ENCODE measurements at regions not wholly inside any gene's neighbourhood (a gene's known extent, or its start where the extent isn't known, plus 50 kb on each side); places are given as distances from the start of the nearest gene placed in this dataset.

DNA sequence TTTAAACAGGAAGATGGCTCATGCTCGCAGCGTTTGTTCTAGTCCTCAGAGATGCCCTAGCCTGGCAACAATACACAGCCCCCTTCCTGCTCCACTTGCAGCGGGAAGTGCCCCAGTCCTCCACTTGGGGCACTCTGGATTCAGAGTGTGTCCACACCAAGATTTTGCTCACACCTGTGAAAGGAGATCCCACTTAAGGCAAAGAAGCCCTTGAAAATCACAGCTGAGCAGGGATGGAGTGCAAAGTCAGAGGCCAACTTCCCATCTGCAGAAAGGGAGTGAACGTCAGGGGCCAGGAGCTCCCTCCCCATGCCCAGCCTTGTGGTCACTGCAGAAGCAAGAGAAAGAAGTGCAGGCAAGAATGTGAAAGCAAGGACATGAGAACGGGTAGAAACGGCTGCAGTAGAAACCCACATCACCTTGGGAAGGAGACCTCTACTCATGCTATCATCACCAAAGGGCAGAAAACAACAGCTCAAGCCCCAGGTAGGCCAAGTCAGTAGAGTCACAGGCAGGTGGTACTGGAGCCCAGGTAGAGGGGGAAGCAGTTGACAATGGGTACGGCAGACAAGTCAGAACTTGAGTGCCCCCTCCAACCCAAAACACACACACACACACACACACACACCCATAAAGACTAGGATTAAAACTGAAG is 157.4 kb downstream of the BUD13 start:
- TF ChIP-seq, protein P1, sequence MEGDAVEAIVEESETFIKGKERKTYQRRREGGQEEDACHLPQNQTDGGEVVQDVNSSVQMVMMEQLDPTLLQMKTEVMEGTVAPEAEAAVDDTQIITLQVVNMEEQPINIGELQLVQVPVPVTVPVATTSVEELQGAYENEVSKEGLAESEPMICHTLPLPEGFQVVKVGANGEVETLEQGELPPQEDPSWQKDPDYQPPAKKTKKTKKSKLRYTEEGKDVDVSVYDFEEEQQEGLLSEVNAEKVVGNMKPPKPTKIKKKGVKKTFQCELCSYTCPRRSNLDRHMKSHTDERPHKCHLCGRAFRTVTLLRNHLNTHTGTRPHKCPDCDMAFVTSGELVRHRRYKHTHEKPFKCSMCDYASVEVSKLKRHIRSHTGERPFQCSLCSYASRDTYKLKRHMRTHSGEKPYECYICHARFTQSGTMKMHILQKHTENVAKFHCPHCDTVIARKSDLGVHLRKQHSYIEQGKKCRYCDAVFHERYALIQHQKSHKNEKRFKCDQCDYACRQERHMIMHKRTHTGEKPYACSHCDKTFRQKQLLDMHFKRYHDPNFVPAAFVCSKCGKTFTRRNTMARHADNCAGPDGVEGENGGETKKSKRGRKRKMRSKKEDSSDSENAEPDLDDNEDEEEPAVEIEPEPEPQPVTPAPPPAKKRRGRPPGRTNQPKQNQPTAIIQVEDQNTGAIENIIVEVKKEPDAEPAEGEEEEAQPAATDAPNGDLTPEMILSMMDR (IDR thresholded peaks at IDR 0.05) = no peak
- ATAC-seq = no peak
- intact Hi-C loops (cut with DNase I) = no loop called here
- no peak overlapping the region for H3K27ac ChIP-seq
- DNase-seq = no peak
- 60 to 70% (median 65%) methylated on average over 7 of the region's 7 CpGs for WGBS, 3 donors
- no peak overlapping the region for H3K4me3 ChIP-seq
- H3K9me3 ChIP-seq = no peaks in the 10 kb centered on the region
- H3K36me3 ChIP-seq (ENCODE audit: insufficient read depth in 1 of 2, low read depth in 1 of 2) = no peaks in the 10 kb centered on the region
- peaks cover 0 to 12% (median 7%) of the 10 kb centered on the region in 3 donors for H3K27me3 ChIP-seq (ENCODE audit: insufficient read depth in 3 of 3, low read length in 2 of 3)
- no peaks in the 10 kb centered on the region for H3K4me1 ChIP-seq

DNA sequence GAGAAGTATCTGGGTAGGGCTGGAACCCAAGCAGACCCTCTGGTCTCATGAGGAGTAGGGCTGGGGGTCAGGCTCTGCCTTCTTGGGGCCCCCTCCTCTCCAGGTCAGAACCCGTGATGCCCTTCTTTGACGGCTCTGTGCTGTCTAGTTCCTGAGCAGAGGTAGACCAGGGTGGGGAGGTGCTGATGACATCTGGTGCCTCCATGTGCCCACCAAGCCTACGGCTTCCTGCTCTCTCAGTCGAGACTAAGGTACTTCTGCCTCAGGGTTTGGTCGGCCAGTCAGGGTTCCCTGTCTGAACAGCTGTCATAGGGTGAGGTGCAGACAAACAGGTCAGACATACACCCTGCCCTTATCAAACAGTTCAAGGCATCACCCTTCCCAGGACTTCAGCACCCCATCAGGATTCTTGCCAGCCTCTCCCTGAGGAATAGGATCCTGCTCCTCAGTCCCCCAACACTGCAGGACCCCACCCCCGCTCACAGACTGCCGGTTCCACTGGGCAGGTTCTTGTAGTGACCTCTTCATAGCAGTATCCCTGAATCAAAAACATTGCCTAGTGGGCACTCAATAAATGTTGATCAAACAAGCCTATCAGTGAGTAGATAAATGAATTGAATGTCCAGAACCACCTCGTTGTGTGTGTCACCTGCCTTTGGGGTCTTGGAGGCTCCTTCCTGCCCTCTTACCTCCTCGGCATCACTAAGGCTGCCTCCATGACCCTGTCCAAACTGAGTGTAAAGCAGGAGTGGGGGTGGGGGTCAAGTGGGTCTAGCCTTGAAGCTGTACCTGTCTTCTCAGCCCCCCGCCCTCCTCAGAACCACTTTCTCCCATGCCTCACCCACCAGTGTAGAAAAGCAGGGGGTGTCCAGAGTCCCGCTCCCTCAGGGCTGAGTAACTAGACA is 158.2 kb downstream of the BUD13 start:
- Histone ChIP-seq H3K36me3 (ENCODE audit: insufficient read depth in 1 of 2, low read depth in 1 of 2) (no peaks in the 10 kb centered on the region), H3K27me3 (ENCODE audit: insufficient read depth in 3 of 3, low read length in 2 of 3) (peaks cover 0 to 8% (median 7%) of the 10 kb centered on the region in 3 donors), H3K9me3 (no peaks in the 10 kb centered on the region), H3K27ac (no peak overlapping the region), H3K4me1 (no peaks in the 10 kb centered on the region), H3K4me3 (no peak overlapping the region)
- ATAC-seq (no peak), DNase-seq (no peak)
- intact Hi-C loops (cut with DNase I) = no loop called here
- TF ChIP-seq, protein P1 (IDR thresholded peaks at IDR 0.05) = no peak
- WGBS, 3 donors = 80 to 89% (median 82%) methylated on average over 11 of the region's 11 CpGs

DNA sequence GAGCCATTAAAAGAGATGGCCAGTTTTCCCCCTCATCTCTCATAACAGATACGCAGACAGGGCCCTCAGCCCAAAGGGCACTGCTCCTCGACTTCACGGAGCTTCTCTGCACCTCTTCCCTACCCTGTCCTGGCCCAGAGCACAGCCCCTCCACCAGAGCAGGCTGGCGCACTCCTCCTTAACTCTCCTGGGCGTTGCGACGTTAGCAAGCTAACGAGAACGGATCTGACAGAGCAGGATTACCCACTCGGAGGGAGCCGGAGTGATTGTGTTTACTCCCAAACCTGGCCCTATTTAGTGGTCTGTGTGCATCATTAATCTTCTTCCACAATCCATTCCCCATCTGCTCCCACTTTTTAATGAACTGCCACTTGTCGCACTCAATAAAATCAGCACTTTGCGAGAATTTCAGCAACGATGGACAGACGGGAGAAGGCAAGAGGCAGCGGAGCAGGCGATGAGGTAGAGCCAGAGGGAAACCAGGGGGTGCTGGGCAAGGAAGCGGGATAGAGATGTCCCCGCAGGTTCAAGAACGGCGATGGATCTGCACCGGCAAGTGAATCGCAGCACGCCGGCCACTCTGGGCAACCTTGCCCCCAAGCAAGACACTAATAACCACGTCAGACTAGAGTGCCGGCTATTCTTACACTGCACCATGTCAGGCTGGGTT is 159.4 kb downstream of the BUD13 start:
- ATAC-seq (no peak), DNase-seq (no peak)
- TF ChIP-seq, protein P1 (IDR thresholded peaks at IDR 0.05) = no peak
- WGBS, 3 donors = 58 to 68% (median 62%) methylated on average over 27 of the region's 27 CpGs
- Histone ChIP-seq H3K36me3 (ENCODE audit: insufficient read depth in 1 of 2, low read depth in 1 of 2) (no peaks in the 10 kb centered on the region), H3K27me3 (ENCODE audit: insufficient read depth in 3 of 3, low read length in 2 of 3) (peaks cover 0 to 8% (median 7%) of the 10 kb centered on the region in 3 donors), H3K27ac (no peak overlapping the region), H3K9me3 (no peaks in the 10 kb centered on the region), H3K4me1 (no peaks in the 10 kb centered on the region), H3K4me3 (no peak overlapping the region)
- intact Hi-C loops (cut with DNase I) = no loop called here

DNA sequence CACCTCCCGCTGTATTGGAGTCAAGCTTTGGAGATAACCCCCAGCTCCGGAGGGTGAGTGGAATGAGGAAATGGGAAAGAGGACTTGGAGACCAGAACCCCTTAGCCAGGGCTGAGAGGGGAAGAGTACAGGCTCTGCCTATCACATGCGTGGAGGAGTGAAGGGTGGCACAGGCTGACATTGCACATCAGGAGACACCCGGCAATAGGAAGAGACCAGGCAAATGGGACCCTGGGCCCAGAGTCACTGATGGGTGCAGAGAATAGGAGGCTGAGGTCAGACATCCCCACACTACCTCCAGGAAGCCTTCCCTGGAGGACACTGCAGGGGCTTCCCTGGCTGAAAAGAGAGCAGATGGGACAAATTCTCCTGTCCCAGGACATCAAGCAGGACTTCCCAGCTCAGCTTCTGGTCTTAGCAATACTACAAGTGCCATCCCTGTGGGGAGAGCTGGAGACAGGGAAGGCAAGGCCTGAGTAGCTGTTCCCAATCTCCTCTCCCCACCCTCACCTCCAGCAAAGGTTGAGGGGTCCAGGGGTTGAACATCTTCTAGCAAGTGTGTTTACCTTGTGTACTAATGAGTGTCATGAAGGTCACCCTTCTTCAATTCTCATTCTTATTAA is 160.7 kb downstream of the BUD13 start:
- ATAC-seq (no peak), DNase-seq (no peak)
- Histone ChIP-seq H3K27ac (no peak overlapping the region), H3K36me3 (ENCODE audit: insufficient read depth in 1 of 2, low read depth in 1 of 2) (no peaks in the 10 kb centered on the region), H3K27me3 (ENCODE audit: insufficient read depth in 3 of 3, low read length in 2 of 3) (peaks cover 0 to 8% (median 7%) of the 10 kb centered on the region in 3 donors), H3K4me1 (no peaks in the 10 kb centered on the region), H3K4me3 (no peak overlapping the region), H3K9me3 (no peaks in the 10 kb centered on the region)
- 81 to 88% (median 86%) methylated on average over 4 of the region's 4 CpGs for WGBS, 3 donors
- TF ChIP-seq, protein P1 (IDR thresholded peaks at IDR 0.05) = no peak
- intact Hi-C loops (cut with DNase I) = no loop called here
